ENCODE measurements at regions not wholly inside any gene's neighbourhood (a gene's known extent, or its start where the extent isn't known, plus 50 kb on each side); places are given as distances from the start of the nearest gene placed in this dataset.

DNA sequence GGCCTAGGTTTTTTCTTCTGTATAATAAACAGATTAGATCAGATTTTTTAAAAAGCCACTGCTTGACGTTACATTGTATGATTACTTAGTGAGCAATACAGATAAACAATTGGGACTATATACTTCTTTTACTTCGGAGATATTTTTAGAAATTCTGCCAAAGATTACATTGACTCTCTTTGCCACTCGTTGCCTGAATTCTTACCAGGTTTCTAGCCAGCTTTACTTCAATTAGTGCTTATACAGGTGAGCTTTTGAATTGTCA lies 156.6 kb downstream of the HAUS1 start:
- Histone ChIP-seq H3K27ac (ENCODE audit: extremely low read depth, low read depth, low read length) (no peak overlapping the region), H3K36me3 (ENCODE audit: control insufficient read depth in 2 of 2, insufficient read depth in 1 of 2, low read length in 2 of 2) (peaks cover 7 to 14% of the 10 kb centered on the region in 2 experiments), H3K4me3 (ENCODE audit: low read depth, low read length) (no peak overlapping the region), H3K4me1 (ENCODE audit: control insufficient read depth, insufficient read depth, low read length) (peaks cover 3% of the 10 kb centered on the region; the same call in 1 of the 2 replicates), H3K9me3 (ENCODE audit: control insufficient read depth, insufficient read depth, low read depth, low read length) (no peaks in the 10 kb centered on the region; the same call in 1 of the 2 replicates)
- ChIA-PET CTCF (no interaction called here), POLR2A (no interaction called here)
- TF ChIP-seq IKZF3 (tag by site-specific recombination; IDR thresholded peaks at IDR 0.05) = no peak
- no peak for TF ChIP-seq ZEB2 (tag by site-specific recombination; IDR thresholded peaks at IDR 0.05)
- no peak for TF ChIP-seq ZNF274 (IDR thresholded peaks at IDR 0.05; ENCODE audit: low read length)
- TF ChIP-seq ZNF274 (tag by site-specific recombination; IDR thresholded peaks at IDR 0.05; ENCODE audit: borderline replicate concordance) = no peak
- no peak for TF ChIP-seq YY2 (tag by site-specific recombination; IDR thresholded peaks at IDR 0.05)
- no peak for TF ChIP-seq ZNF155 (tag by site-specific recombination; IDR thresholded peaks at IDR 0.05)
- TF ChIP-seq RBAK (tag by site-specific recombination; IDR thresholded peaks at IDR 0.05) = no peak
- TF ChIP-seq ZSCAN30 (tag by site-specific recombination; IDR thresholded peaks at IDR 0.05) = no peak
- no peak for TF ChIP-seq TRIM28 (IDR thresholded peaks at IDR 0.05; ENCODE audit: borderline replicate concordance, low read length)
- no peak for TF ChIP-seq ZBTB48 (tag by site-specific recombination; IDR thresholded peaks at IDR 0.05)

DNA sequence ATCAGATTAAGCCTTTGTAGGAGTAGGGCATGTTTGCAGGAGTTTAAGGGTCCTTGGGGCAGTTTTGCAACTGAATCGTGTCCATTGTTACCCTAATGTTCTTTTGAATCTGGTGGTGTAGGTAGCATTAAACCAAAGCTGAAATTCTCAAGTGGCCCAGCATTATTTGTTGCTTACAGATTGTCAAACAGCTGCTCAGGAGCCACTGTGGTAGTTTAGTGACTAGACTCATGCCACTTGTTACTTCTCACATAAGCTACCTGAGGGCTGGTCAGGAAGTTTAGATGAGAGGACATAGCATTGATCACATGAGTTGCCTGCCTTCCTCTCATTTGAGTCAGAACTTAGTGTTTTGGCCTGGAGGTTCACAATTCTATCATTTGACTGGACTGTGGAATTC lies 157.6 kb downstream of the HAUS1 start:
- Histone ChIP-seq H3K27ac (ENCODE audit: extremely low read depth, low read depth, low read length) (no peak overlapping the region), H3K4me1 (ENCODE audit: control insufficient read depth, insufficient read depth, low read length) (peaks cover 3% of the 10 kb centered on the region; the same call in 1 of the 2 replicates), H3K4me3 (ENCODE audit: low read depth, low read length) (no peak overlapping the region), H3K36me3 (ENCODE audit: control insufficient read depth in 2 of 2, insufficient read depth in 1 of 2, low read length in 2 of 2) (peaks cover 7 to 14% of the 10 kb centered on the region in 2 experiments), H3K9me3 (ENCODE audit: control insufficient read depth, insufficient read depth, low read depth, low read length) (no peaks in the 10 kb centered on the region; the same call in 1 of the 2 replicates)
- TF ChIP-seq, protein P1, sequence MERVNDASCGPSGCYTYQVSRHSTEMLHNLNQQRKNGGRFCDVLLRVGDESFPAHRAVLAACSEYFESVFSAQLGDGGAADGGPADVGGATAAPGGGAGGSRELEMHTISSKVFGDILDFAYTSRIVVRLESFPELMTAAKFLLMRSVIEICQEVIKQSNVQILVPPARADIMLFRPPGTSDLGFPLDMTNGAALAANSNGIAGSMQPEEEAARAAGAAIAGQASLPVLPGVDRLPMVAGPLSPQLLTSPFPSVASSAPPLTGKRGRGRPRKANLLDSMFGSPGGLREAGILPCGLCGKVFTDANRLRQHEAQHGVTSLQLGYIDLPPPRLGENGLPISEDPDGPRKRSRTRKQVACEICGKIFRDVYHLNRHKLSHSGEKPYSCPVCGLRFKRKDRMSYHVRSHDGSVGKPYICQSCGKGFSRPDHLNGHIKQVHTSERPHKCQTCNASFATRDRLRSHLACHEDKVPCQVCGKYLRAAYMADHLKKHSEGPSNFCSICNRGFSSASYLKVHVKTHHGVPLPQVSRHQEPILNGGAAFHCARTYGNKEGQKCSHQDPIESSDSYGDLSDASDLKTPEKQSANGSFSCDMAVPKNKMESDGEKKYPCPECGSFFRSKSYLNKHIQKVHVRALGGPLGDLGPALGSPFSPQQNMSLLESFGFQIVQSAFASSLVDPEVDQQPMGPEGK (tag by site-specific recombination; IDR thresholded peaks at IDR 0.05) = no peak
- TF ChIP-seq, protein P2, sequence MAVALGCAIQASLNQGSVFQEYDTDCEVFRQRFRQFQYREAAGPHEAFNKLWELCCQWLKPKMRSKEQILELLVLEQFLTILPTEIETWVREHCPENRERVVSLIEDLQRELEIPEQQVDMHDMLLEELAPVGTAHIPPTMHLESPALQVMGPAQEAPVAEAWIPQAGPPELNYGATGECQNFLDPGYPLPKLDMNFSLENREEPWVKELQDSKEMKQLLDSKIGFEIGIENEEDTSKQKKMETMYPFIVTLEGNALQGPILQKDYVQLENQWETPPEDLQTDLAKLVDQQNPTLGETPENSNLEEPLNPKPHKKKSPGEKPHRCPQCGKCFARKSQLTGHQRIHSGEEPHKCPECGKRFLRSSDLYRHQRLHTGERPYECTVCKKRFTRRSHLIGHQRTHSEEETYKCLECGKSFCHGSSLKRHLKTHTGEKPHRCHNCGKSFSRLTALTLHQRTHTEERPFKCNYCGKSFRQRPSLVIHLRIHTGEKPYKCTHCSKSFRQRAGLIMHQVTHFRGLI (tag by site-specific recombination; IDR thresholded peaks at IDR 0.05) = no peak
- TF ChIP-seq ZBTB7A (tag by site-specific recombination; IDR thresholded peaks at IDR 0.05; ENCODE audit: low read depth) (no peak), BCL11B (tag by site-specific recombination; IDR thresholded peaks at IDR 0.05; ENCODE audit: low read depth) (no peak), FEZF1 (tag by site-specific recombination; IDR thresholded peaks at IDR 0.05) (no peak), ZNF266 (tag by site-specific recombination; IDR thresholded peaks at IDR 0.05; ENCODE audit: low read depth) (no peak)
- POLR2A ChIA-PET = no interaction called here
- CTCF ChIA-PET = interaction anchor here (0.7 kb wide), 1 partner anchor 15 kb away, joined by 3 read pairs; no protein-coding TSS in a partner anchor

DNA sequence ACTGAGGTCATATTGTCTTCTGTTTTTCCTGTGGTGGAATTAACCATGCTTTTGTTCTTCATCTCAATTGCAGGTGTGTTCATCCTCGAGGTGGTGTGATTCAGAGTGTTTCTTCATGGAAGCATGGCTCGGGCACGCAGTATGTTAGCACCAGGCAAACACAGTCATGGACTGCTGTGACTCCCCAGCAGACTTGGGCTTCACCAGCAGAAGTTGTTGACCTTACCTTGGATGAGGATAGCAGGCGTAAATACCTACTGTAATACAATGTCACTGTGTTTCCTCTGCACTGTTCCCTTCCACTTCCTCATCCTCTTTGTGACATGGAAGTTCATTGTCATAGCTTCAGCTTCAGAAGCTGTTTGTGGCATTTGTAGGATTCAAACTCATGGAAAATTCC lies 158.7 kb downstream of the HAUS1 start:
- H3K9me3 ChIP-seq (ENCODE audit: control insufficient read depth, insufficient read depth, low read depth, low read length) = no peaks in the 10 kb centered on the region; the same call in 1 of the 2 replicates
- CTCF ChIA-PET = no interaction called here
- no peak for TF ChIP-seq ZNF548 (tag by site-specific recombination; IDR thresholded peaks at IDR 0.05)
- peaks cover 3% of the 10 kb centered on the region; the same call in 1 of the 2 replicates for H3K4me1 ChIP-seq (ENCODE audit: control insufficient read depth, insufficient read depth, low read length)
- no peak overlapping the region for H3K4me3 ChIP-seq (ENCODE audit: low read depth, low read length)
- POLR2A ChIA-PET = no interaction called here
- H3K27ac ChIP-seq (ENCODE audit: extremely low read depth, low read depth, low read length) = no peak overlapping the region
- peaks cover 7 to 12% of the 10 kb centered on the region in 2 experiments for H3K36me3 ChIP-seq (ENCODE audit: control insufficient read depth in 2 of 2, insufficient read depth in 1 of 2, low read length in 2 of 2)

DNA sequence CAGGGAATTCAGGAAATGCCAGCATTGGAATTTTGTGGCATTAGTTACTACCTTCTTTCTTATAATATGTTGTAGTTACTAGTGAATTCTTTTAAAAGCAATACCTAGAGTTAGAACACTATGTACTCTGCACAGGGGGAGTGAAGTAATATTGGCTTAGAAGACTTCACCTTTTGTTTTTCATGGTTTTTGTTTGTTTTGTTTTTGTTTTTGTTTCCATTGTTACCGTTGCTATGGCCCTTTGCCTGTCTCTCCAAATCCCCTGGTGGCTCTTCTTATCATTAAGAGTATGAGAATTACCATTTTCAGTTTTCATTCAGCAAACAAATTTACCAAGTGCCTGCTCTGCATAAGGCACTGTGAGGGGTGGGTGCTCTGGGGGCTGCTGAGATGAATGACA lies 160.1 kb downstream of the HAUS1 start:
- POLR2A ChIA-PET = no interaction called here
- Histone ChIP-seq H3K4me1 (ENCODE audit: control insufficient read depth, insufficient read depth, low read length) (peaks cover 3% of the 10 kb centered on the region; the same call in 1 of the 2 replicates), H3K36me3 (ENCODE audit: control insufficient read depth in 2 of 2, insufficient read depth in 1 of 2, low read length in 2 of 2) (peaks cover 7 to 9% of the 10 kb centered on the region in 2 experiments), H3K27ac (ENCODE audit: extremely low read depth, low read depth, low read length) (no peak overlapping the region), H3K4me3 (ENCODE audit: low read depth, low read length) (no peak overlapping the region), H3K9me3 (ENCODE audit: control insufficient read depth, insufficient read depth, low read depth, low read length) (no peaks in the 10 kb centered on the region; the same call in 1 of the 2 replicates)
- CTCF ChIA-PET = interaction anchor here (1.3 to 3.8 kb wide), 3 partner anchors 17 to 91 kb away, joined by 3 to 13 read pairs (median 13); a partner anchor contains a TSS
- TF ChIP-seq, protein P3, sequence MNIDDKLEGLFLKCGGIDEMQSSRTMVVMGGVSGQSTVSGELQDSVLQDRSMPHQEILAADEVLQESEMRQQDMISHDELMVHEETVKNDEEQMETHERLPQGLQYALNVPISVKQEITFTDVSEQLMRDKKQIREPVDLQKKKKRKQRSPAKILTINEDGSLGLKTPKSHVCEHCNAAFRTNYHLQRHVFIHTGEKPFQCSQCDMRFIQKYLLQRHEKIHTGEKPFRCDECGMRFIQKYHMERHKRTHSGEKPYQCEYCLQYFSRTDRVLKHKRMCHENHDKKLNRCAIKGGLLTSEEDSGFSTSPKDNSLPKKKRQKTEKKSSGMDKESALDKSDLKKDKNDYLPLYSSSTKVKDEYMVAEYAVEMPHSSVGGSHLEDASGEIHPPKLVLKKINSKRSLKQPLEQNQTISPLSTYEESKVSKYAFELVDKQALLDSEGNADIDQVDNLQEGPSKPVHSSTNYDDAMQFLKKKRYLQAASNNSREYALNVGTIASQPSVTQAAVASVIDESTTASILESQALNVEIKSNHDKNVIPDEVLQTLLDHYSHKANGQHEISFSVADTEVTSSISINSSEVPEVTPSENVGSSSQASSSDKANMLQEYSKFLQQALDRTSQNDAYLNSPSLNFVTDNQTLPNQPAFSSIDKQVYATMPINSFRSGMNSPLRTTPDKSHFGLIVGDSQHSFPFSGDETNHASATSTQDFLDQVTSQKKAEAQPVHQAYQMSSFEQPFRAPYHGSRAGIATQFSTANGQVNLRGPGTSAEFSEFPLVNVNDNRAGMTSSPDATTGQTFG (tag by site-specific recombination; IDR thresholded peaks at IDR 0.05; ENCODE audit: borderline replicate concordance) = no peak
- TF ChIP-seq ZNF529 (tag by site-specific recombination; IDR thresholded peaks at IDR 0.05; ENCODE audit: insufficient replicate concordance) = no peak
- TF ChIP-seq ZNF544 (tag by site-specific recombination; IDR thresholded peaks at IDR 0.05) = no peak
- no peak for TF ChIP-seq ZNF169 (tag by site-specific recombination; IDR thresholded peaks at IDR 0.05)
- TF ChIP-seq, protein P4, sequence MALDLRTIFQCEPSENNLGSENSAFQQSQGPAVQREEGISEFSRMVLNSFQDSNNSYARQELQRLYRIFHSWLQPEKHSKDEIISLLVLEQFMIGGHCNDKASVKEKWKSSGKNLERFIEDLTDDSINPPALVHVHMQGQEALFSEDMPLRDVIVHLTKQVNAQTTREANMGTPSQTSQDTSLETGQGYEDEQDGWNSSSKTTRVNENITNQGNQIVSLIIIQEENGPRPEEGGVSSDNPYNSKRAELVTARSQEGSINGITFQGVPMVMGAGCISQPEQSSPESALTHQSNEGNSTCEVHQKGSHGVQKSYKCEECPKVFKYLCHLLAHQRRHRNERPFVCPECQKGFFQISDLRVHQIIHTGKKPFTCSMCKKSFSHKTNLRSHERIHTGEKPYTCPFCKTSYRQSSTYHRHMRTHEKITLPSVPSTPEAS (tag by site-specific recombination; IDR thresholded peaks at IDR 0.05) = no peak
